Upper lobe of left lung (tissue), 4 donors: ENCODE measurements at regions not wholly inside any gene's neighbourhood (a gene's known extent, or its start where the extent isn't known, plus 50 kb on each side); places are given as distances from the start of the nearest gene placed in this dataset.

Experiments
- EP300 ChIP-seq, 4 donors: sonication (generic); formaldehyde crosslinking; IDR thresholded peaks; one replicate each; pipeline ENCODE4 v1.5.1; 2017; ENCODE audit warnings: antibody characterized with exemption in 4 of 4, control low read depth in 2 of 4
- POLR2A ChIP-seq, 4 donors: fragments of 450-650 bp; IDR thresholded peaks; one replicate each; pipeline ENCODE4 v1.5.1; 2016 to 2017; ENCODE audit warnings: antibody characterized with exemption in 4 of 4, mild to moderate bottlenecking in 2 of 4
- TF ChIP-seq, protein P1 (sequence below), 6 experiments: fragments of 450-650 bp in 4 of 6; fragments of 200-600 bp in 2 of 6; sonication (generic) in 2 of 6; IDR thresholded peaks; one replicate each; pipeline ENCODE4 v1.5.1; 2016 to 2019; ENCODE audit warnings: antibody characterized with exemption in 6 of 6

GRCh38 chr11:7872890-7873289, 58.2 kb downstream of the OR10A6 start:
- TF ChIP-seq, protein P1, sequence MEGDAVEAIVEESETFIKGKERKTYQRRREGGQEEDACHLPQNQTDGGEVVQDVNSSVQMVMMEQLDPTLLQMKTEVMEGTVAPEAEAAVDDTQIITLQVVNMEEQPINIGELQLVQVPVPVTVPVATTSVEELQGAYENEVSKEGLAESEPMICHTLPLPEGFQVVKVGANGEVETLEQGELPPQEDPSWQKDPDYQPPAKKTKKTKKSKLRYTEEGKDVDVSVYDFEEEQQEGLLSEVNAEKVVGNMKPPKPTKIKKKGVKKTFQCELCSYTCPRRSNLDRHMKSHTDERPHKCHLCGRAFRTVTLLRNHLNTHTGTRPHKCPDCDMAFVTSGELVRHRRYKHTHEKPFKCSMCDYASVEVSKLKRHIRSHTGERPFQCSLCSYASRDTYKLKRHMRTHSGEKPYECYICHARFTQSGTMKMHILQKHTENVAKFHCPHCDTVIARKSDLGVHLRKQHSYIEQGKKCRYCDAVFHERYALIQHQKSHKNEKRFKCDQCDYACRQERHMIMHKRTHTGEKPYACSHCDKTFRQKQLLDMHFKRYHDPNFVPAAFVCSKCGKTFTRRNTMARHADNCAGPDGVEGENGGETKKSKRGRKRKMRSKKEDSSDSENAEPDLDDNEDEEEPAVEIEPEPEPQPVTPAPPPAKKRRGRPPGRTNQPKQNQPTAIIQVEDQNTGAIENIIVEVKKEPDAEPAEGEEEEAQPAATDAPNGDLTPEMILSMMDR (IDR thresholded peaks at IDR 0.05) = no peak
- TF ChIP-seq POLR2A (IDR thresholded peaks at IDR 0.05) (no peak), EP300 (IDR thresholded peaks at IDR 0.05) (no peak)
